SK-N-SH treated with all-trans-retinoic acid at 6 μM for 48 hours (cell line): ENCODE measurements at regions not wholly inside any gene's neighbourhood (a gene's known extent, or its start where the extent isn't known, plus 50 kb on each side); places are given as distances from the start of the nearest gene placed in this dataset.

Source experiments
- ATAC-seq: fragments of 200-7000 bp; cut with Tn5 transposase; 3 replicates; pipeline ENCODE4 v1.9.1; 2020; ENCODE audit warnings: mild to moderate bottlenecking, moderate library complexity
- ARNTL ChIP-seq: fragments of 450-650 bp; formaldehyde crosslinking; IDR thresholded peaks from 2 replicates; pipeline ENCODE4 v1.5.0; 2020; ENCODE audit warnings: low read depth, mild to moderate bottlenecking, moderate library complexity, borderline replicate concordance
- BACH2 ChIP-seq: fragments of 250-450 bp; sonication (Bioruptor Pico); IDR thresholded peaks from 2 replicates; pipeline ENCODE4 v1.9.0; 2021; ENCODE audit warnings: mild to moderate bottlenecking, borderline replicate concordance
- CSDC2 ChIP-seq: fragments of 250-450 bp; sonication (Bioruptor Pico); IDR thresholded peaks from 2 replicates; pipeline ENCODE4 v1.5.0; 2020; ENCODE audit warnings: mild to moderate bottlenecking, moderate library complexity
- CSRNP3 ChIP-seq: fragments of 250-450 bp; sonication (Bioruptor Pico); IDR thresholded peaks from 2 replicates; pipeline ENCODE4 v1.5.1; 2021; ENCODE audit warnings: mild to moderate bottlenecking, moderate library complexity
- ESRRG ChIP-seq: fragments of 250-450 bp; sonication (Bioruptor Pico); IDR thresholded peaks from 2 replicates; pipeline ENCODE4 v1.6.1; 2021; ENCODE audit warnings: mild to moderate bottlenecking
- ISL1 ChIP-seq: fragments of 250-450 bp; sonication (Bioruptor Pico); IDR thresholded peaks from 2 replicates; pipeline ENCODE4 v2.1.2; 2022; ENCODE audit warnings: mild to moderate bottlenecking, moderate library complexity
- OSR1 ChIP-seq: fragments of 250-450 bp; sonication (Bioruptor Pico); IDR thresholded peaks from 2 replicates; pipeline ENCODE4 v1.8.0; 2022; ENCODE audit warnings: moderate library complexity, mild to moderate bottlenecking, inconsistent platforms
- PPARA ChIP-seq: fragments of 250-450 bp; sonication (Bioruptor Pico); IDR thresholded peaks from 2 replicates; pipeline ENCODE4 v1.5.0; 2020; ENCODE audit warnings: mild to moderate bottlenecking, borderline replicate concordance
- RARB ChIP-seq: fragments of 250-450 bp; sonication (Bioruptor Pico); IDR thresholded peaks from 2 replicates; pipeline ENCODE4 v1.8.0; 2021; ENCODE audit warnings: mild to moderate bottlenecking, moderate library complexity
- SNAI2 ChIP-seq: fragments of 250-450 bp; sonication (Bioruptor Pico); IDR thresholded peaks from 2 replicates; pipeline ENCODE4 v1.5.0; 2020; ENCODE audit warnings: mild to moderate bottlenecking, moderate library complexity
- TCF4 ChIP-seq: fragments of 250-450 bp; sonication (Bioruptor Pico); IDR thresholded peaks from 2 replicates; pipeline ENCODE4 v1.8.0; 2021; ENCODE audit warnings: mild to moderate bottlenecking, moderate library complexity, borderline replicate concordance
- TOX ChIP-seq: fragments of 250-450 bp; sonication (Bioruptor Pico); IDR thresholded peaks from 2 replicates; pipeline ENCODE4 v1.8.0; 2021; ENCODE audit warnings: mild to moderate bottlenecking, moderate library complexity, borderline replicate concordance
- TSHZ2 ChIP-seq: fragments of 250-450 bp; sonication (Bioruptor Pico); IDR thresholded peaks from 2 replicates; pipeline ENCODE4 v1.5.0; 2020; ENCODE audit warnings: mild to moderate bottlenecking, moderate library complexity
- ZC3H10 ChIP-seq: fragments of 250-450 bp; sonication (Bioruptor Pico); IDR thresholded peaks from 2 replicates; pipeline ENCODE4 v1.5.1; 2021; ENCODE audit warnings: mild to moderate bottlenecking, moderate library complexity
- ZFP3 ChIP-seq: fragments of 250-450 bp; sonication (Bioruptor Pico); IDR thresholded peaks from 2 replicates; pipeline ENCODE4 v1.5.0; 2020; ENCODE audit warnings: mild to moderate bottlenecking, moderate library complexity
- ZFP30 ChIP-seq: fragments of 450-650 bp; formaldehyde crosslinking; IDR thresholded peaks from 2 replicates; pipeline ENCODE4 v1.5.0; 2022; ENCODE audit warnings: mild to moderate bottlenecking, moderate library complexity
- ZNF565 ChIP-seq: fragments of 450-650 bp; formaldehyde crosslinking; conservative IDR thresholded peaks from 2 replicates; pipeline ENCODE4 v1.5.0; 2020; ENCODE audit warnings: low read depth, mild to moderate bottlenecking, moderate library complexity
- ZNF70 ChIP-seq: fragments of 450-650 bp; formaldehyde crosslinking; IDR thresholded peaks from 2 replicates; pipeline ENCODE4 v1.5.0; 2020; ENCODE audit warnings: mild to moderate bottlenecking, moderate library complexity
- ZNF8 ChIP-seq: fragments of 450-650 bp; formaldehyde crosslinking; IDR thresholded peaks from 2 replicates; pipeline ENCODE4 v1.5.0; 2020; ENCODE audit warnings: mild to moderate bottlenecking, moderate library complexity
- TF ChIP-seq, protein P1 (sequence below): fragments of 250-450 bp; sonication (Bioruptor Pico); IDR thresholded peaks from 2 replicates; pipeline ENCODE4 v1.8.0; 2020; ENCODE audit warnings: mild to moderate bottlenecking, moderate library complexity, borderline replicate concordance
- TF ChIP-seq, protein P2 (sequence below): fragments of 250-450 bp; sonication (Bioruptor Pico); IDR thresholded peaks from 2 replicates; pipeline ENCODE4 v1.5.1; 2020; ENCODE audit warnings: low read depth, mild to moderate bottlenecking, moderate library complexity

DNA sequence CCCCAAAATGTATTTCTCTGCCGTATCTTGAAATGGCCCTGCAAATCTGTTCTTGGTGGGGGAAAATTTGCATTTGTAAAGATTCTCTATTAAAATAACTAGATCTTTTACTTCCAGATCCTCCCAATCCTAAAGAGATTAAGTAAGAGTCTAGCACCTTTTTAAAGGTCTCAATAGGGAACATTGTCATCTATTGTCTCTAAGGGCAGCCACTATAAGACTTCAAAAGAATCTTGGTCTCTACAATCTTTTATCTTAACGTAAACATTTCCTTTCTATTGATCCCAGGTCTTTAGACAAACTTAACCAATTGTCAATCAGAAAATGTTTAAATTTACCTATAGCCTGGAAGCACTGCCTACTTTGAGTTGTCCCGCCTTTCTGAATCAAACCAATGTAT lies 1313.3 kb downstream of the ROBO2 start (continued):
- no peak for TF ChIP-seq ZNF70

DNA sequence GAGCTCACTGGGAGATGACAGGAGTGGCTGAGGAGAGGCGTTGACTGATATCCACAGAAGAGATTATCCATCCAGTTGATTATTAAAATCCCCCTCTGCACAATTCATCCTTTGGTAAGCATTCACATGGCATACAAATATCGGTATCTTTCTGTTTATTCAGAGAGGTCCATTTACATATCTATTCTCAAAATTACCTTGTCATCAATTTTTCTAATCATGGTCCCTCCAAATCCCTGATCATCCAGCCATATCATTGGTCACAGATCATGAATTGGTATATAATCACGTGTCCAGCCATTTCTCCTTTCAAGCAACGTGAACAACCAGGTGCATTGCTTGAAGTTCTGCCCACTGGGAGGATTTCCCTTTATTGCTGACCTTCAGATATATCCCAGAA lies 1321.0 kb downstream of the ROBO2 start:
- no peak for ATAC-seq
- TF ChIP-seq TSHZ2 (no peak), ZFP3 (CRISPR knock-in tag) (no peak), ESRRG (no peak), ZNF70 (no peak), PPARA (CRISPR knock-in tag) (no peak), TOX (CRISPR knock-in tag) (no peak), ARNTL (CRISPR knock-in tag) (no peak), TCF4 (CRISPR knock-in tag) (no peak)

DNA sequence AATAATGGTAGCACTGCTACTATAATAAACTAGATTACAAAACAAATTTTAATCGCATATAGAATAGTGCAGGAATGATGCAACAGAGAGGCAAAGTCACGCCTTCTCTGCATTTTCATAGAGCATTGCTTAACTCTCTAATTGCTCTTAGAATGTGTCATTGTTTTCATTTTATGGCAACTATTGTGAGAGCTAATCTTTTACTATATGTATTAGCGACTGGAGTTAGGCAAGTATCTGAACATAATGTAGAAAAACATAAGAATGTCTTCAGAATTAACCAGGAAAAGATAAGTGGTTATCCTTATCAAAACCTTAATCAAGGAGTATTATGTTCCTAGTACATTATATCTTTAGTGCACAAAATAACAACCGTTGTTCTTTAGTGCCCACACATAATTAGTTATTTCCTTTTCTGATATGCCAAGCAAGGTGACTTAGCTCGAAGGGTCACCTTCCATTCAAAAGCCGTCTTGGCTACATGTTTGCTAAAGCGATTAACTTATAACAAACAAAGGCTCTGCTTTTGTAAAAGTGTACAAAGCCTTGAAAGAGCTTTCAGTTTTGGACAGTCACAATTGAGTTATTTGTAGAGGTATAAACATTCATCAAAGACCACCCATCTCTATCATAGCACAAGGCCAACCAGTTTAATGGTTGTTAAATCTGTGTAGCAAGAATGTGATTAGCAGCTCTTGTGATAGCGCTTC lies 1328.9 kb downstream of the ROBO2 start:
- TF ChIP-seq ZFP30 (no peak), OSR1 (CRISPR knock-in tag) (no peak), BACH2 (CRISPR knock-in tag) (no peak), ISL1 (CRISPR knock-in tag) (no peak), ZFP3 (CRISPR knock-in tag) (no peak), ESRRG (no peak), ZNF8 (CRISPR knock-in tag) (no peak), TSHZ2 (no peak), RARB (CRISPR knock-in tag) (no peak), CSRNP3 (CRISPR knock-in tag) (no peak), PPARA (CRISPR knock-in tag) (no peak)
- TF ChIP-seq, protein P1, sequence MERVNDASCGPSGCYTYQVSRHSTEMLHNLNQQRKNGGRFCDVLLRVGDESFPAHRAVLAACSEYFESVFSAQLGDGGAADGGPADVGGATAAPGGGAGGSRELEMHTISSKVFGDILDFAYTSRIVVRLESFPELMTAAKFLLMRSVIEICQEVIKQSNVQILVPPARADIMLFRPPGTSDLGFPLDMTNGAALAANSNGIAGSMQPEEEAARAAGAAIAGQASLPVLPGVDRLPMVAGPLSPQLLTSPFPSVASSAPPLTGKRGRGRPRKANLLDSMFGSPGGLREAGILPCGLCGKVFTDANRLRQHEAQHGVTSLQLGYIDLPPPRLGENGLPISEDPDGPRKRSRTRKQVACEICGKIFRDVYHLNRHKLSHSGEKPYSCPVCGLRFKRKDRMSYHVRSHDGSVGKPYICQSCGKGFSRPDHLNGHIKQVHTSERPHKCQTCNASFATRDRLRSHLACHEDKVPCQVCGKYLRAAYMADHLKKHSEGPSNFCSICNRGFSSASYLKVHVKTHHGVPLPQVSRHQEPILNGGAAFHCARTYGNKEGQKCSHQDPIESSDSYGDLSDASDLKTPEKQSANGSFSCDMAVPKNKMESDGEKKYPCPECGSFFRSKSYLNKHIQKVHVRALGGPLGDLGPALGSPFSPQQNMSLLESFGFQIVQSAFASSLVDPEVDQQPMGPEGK (CRISPR knock-in tag): no peak
- ATAC-seq: no peak

- ATAC-seq: no peak
- TF ChIP-seq ZFP30 (no peak), ZNF565 (no peak), ZNF70 (no peak), BACH2 (CRISPR knock-in tag) (no peak), TSHZ2 (no peak), CSDC2 (CRISPR knock-in tag) (no peak), ESRRG (no peak), RARB (CRISPR knock-in tag) (no peak), PPARA (CRISPR knock-in tag) (no peak), TCF4 (CRISPR knock-in tag) (no peak), TOX (CRISPR knock-in tag) (no peak), ZC3H10 (CRISPR knock-in tag) (no peak), SNAI2 (CRISPR knock-in tag) (no peak), ARNTL (CRISPR knock-in tag) (no peak)
- TF ChIP-seq, protein P2, sequence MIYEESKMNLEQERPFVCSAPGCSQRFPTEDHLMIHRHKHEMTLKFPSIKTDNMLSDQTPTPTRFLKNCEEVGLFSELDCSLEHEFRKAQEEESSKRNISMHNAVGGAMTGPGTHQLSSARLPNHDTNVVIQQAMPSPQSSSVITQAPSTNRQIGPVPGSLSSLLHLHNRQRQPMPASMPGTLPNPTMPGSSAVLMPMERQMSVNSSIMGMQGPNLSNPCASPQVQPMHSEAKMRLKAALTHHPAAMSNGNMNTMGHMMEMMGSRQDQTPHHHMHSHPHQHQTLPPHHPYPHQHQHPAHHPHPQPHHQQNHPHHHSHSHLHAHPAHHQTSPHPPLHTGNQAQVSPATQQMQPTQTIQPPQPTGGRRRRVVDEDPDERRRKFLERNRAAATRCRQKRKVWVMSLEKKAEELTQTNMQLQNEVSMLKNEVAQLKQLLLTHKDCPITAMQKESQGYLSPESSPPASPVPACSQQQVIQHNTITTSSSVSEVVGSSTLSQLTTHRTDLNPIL: no peak
These were observed 1350.3 kb downstream of the ROBO2 start for GRCh38 chr3:78390221-78390620.
